GM12864 (cell line): ENCODE measurements at regions not wholly inside any gene's neighbourhood (a gene's known extent, or its start where the extent isn't known, plus 50 kb on each side); places are given as distances from the start of the nearest gene placed in this dataset.

Experiments used
- DNase-seq: peaks from one replicate; pipeline ENCODE4 v3.0.0-alpha.2; 2011; ENCODE audit warnings: low read depth
- H3K4me3 ChIP-seq: 2 replicates; pipeline ENCODE4 v1.5.1; 2011; ENCODE audit warnings: mild to moderate bottlenecking, low read depth, low read length, control low read depth
- CTCF ChIP-seq: IDR thresholded peaks from 2 replicates; pipeline ENCODE4 v1.5.1; 2011; ENCODE audit warnings: low read depth, mild to moderate bottlenecking, moderate library complexity, low read length, control low read depth, inconsistent platforms; ENCODE audit errors: missing control alignments

GRCh38 chr5:66416698-66417097 lies 179.5 kb upstream of the MAST4 start:
- H3K4me3 ChIP-seq = no peak overlapping the region
- no peak for TF ChIP-seq CTCF
- no peak for DNase-seq

- no peak for TF ChIP-seq CTCF
- no peak overlapping the region for H3K4me3 ChIP-seq
- no peak for DNase-seq
These were observed 178.4 kb upstream of the MAST4 start for GRCh38 chr5:66417781-66418180.

GRCh38 chr5:66423484-66423883 lies 172.7 kb upstream of the MAST4 start:
- H3K4me3 ChIP-seq = no peak overlapping the region
- DNase-seq = no peak
- TF ChIP-seq CTCF = no peak

GRCh38 chr5:66425842-66426241 lies 170.4 kb upstream of the MAST4 start:
- no peak for DNase-seq
- H3K4me3 ChIP-seq = no peak overlapping the region
- TF ChIP-seq CTCF = no peak

- no peak for TF ChIP-seq CTCF
These were observed 169.7 kb upstream of the MAST4 start for GRCh38 chr5:66426259-66427138.

GRCh38 chr5:66427139-66427442 lies 169.1 kb upstream of the MAST4 start:
- H3K4me3 ChIP-seq = no peak overlapping the region
- no peak for TF ChIP-seq CTCF
- DNase-seq = no peak

More at GRCh38 chr5:66426259-66427138, 169.7 kb upstream of the MAST4 start:
- DNase-seq = no peak
- H3K4me3 ChIP-seq = no peak overlapping the region

- H3K4me3 ChIP-seq = no peak overlapping the region
- peak; percentile 77 for TF ChIP-seq CTCF
- no peak for DNase-seq
These were observed 159.5 kb upstream of the MAST4 start for GRCh38 chr5:66436721-66437120.
